ENCODE measurements at regions not wholly inside any gene's neighbourhood (a gene's known extent, or its start where the extent isn't known, plus 50 kb on each side); places are given as distances from the start of the nearest gene placed in this dataset.
"Not testable (repeated sequence)": the region's sequence is repeated elsewhere in the genome, so short reads cannot be mapped to it uniquely, and the experiment has no call there.

DNA sequence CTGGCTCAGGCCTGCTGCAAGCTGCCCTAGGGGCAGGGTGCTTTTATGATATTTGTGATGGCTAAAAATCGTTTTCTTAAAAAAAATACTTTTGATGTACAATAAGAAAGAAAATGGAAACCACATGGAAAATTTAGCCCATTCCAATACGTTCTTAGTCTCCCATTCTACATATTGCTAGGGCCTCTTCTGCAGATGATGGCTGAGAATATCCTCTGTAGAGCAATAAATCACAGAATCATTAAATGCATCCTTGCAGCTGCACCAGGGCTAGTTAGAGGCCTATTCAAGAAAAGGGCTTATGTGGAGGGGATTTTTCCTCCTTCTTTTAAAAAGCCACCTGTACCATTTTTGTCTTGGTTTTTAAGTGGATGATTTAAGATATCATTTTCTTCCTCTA, 97.6 kb upstream of the C1GALT1C1 start:
- Histone ChIP-seq H3K9me3 (no peaks in the 10 kb centered on the region), H3K4me3 (no peak overlapping the region), H3K36me3 (no peaks in the 10 kb centered on the region), H3K27me3 (no peaks in the 10 kb centered on the region), H3K27ac (peak overlapping the region in 2 of 10 donors; percentile 13 to 25), H3K4me1 (no peaks in the 10 kb centered on the region)
- intact Hi-C loops (cut with DNase I): no loop called here
- ATAC-seq (peak in 1 of 8 donors; percentile 38), DNase-seq (no peak)
- 55 to 74% methylated on average over 2 of the region's 2 CpGs for WGBS, 2 donors
- TF ChIP-seq, protein P1, sequence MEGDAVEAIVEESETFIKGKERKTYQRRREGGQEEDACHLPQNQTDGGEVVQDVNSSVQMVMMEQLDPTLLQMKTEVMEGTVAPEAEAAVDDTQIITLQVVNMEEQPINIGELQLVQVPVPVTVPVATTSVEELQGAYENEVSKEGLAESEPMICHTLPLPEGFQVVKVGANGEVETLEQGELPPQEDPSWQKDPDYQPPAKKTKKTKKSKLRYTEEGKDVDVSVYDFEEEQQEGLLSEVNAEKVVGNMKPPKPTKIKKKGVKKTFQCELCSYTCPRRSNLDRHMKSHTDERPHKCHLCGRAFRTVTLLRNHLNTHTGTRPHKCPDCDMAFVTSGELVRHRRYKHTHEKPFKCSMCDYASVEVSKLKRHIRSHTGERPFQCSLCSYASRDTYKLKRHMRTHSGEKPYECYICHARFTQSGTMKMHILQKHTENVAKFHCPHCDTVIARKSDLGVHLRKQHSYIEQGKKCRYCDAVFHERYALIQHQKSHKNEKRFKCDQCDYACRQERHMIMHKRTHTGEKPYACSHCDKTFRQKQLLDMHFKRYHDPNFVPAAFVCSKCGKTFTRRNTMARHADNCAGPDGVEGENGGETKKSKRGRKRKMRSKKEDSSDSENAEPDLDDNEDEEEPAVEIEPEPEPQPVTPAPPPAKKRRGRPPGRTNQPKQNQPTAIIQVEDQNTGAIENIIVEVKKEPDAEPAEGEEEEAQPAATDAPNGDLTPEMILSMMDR (IDR thresholded peaks at IDR 0.05): no peak

DNA sequence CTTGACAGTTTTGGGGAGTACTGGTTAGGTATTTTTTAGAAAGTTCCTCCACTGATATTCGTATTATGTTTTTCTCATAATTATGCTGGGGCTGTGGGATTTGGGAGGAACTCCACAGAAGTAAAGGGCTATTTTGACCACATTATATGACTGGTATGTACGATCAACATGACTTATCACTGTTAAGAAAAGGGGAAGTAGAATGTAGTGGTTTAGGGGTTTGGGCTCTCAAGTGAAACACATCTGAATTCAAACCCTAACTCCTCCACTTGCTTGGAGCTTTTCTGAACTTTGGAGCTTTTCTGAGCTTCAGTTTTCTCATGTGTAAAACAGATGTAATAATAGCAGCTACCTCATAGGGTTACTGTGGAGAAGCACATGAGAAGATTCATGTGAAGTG, 96.4 kb upstream of the C1GALT1C1 start:
- Histone ChIP-seq H3K36me3 (no peaks in the 10 kb centered on the region), H3K27me3 (no peaks in the 10 kb centered on the region), H3K27ac (no peak overlapping the region), H3K4me3 (no peak overlapping the region), H3K9me3 (no peaks in the 10 kb centered on the region), H3K4me1 (no peaks in the 10 kb centered on the region)
- DNase-seq: no peak
- intact Hi-C loops (cut with DNase I): no loop called here
- no peak for ATAC-seq
- 70 to 79% methylated on average over 2 of the region's 2 CpGs for WGBS, 2 donors
- TF ChIP-seq, protein P1 (IDR thresholded peaks at IDR 0.05): no peak

GRCh38 chrX:120725874-120726273, 96.0 kb upstream of the C1GALT1C1 start:
- TF ChIP-seq, protein P1 (IDR thresholded peaks at IDR 0.05): no peak
- H3K4me1 ChIP-seq: no peaks in the 10 kb centered on the region
- no peak overlapping the region for H3K27ac ChIP-seq
- no peak for DNase-seq
- 87 to 89% methylated on average over 1 of the region's 1 CpG for WGBS, 2 donors
- H3K4me3 ChIP-seq: no peak overlapping the region
- no peaks in the 10 kb centered on the region for H3K36me3 ChIP-seq
- H3K27me3 ChIP-seq: no peaks in the 10 kb centered on the region
- no peaks in the 10 kb centered on the region for H3K9me3 ChIP-seq
- intact Hi-C loops (cut with DNase I): no loop called here
- ATAC-seq: no peak

GRCh38 chrX:120719622-120720021, 89.8 kb upstream of the C1GALT1C1 start:
- ATAC-seq: peak in 1 of 8 donors; percentile 47
- DNase-seq: no peak
- Histone ChIP-seq H3K4me3 (no peak overlapping the region), H3K36me3 (no peaks in the 10 kb centered on the region), H3K4me1 (no peaks in the 10 kb centered on the region), H3K9me3 (no peaks in the 10 kb centered on the region), H3K27me3 (no peaks in the 10 kb centered on the region), H3K27ac (no peak overlapping the region)
- intact Hi-C loops (cut with DNase I): no loop called here
- 60 to 75% methylated on average over 2 of the region's 2 CpGs for WGBS, 2 donors
- TF ChIP-seq, protein P1 (IDR thresholded peaks at IDR 0.05): no peak

DNA sequence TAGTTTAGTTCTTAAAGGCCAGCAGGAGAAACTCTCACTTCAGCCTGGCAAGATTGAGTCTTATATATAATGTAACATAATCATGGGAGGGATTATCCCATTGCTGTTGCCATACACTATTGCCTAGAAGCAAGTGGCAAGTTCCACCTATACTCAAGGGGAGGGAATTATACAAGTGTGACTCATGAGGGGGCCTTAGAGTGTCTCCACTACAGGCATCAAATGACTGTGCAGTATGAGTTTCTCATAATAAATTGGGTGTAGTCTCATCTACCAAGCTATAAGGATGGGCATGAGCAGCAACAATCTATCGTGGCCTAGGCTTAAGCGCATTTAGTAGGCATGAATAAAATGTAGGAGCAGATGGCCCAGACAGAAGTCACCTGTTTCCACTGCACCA, 89.1 kb upstream of the C1GALT1C1 start:
- intact Hi-C loops (cut with DNase I): no loop called here
- Histone ChIP-seq H3K27ac (no peak overlapping the region), H3K9me3 (no peaks in the 10 kb centered on the region), H3K4me3 (no peak overlapping the region), H3K4me1 (no peaks in the 10 kb centered on the region), H3K27me3 (no peaks in the 10 kb centered on the region), H3K36me3 (no peaks in the 10 kb centered on the region)
- WGBS, 2 donors: 90 to 96% methylated on average over 2 of the region's 2 CpGs
- ATAC-seq: no peak
- TF ChIP-seq, protein P1 (IDR thresholded peaks at IDR 0.05): no peak
- DNase-seq: no peak

DNA sequence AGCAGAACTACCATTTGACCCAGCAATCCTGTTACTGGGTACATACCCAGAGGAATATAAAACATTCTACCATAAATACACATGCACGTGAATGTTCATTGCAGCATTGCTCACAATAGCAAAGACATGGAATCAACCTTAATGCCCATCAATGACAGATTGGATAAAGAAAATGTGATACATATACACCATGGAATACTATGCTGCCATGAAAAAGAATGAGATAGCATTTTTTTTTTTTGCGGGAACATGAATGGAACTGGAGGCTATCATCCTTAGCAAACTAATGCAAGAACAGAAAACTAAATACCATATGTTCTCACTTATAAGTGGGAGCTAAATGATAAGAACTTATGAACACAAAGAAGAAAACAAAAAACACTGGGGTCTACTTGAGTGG, 72.5 kb upstream of the C1GALT1C1 start:
- H3K27me3 ChIP-seq; H3K27ac ChIP-seq; H3K4me1 ChIP-seq; ATAC-seq; DNase-seq; H3K4me3 ChIP-seq; intact Hi-C loops (cut with DNase I); H3K36me3 ChIP-seq: not testable (repeated sequence)
- WGBS, 2 donors: 90 to 97% methylated on average over 2 of the region's 2 CpGs
- H3K9me3 ChIP-seq: peaks cover 0 to 19% (median 0%) of the 10 kb centered on the region in 11 donors
